Hepatocyte (in vitro differentiated cells): ENCODE measurements at regions not wholly inside any gene's neighbourhood (a gene's known extent, or its start where the extent isn't known, plus 50 kb on each side); places are given as distances from the start of the nearest gene placed in this dataset.

ENCODE experiments used
- DNase-seq: peaks from one replicate; pipeline ENCODE4 v3.0.0-alpha.2; 2016; ENCODE audit warnings: low spot score
- H2AFZ ChIP-seq: fragments of 200-600 bp; sonication (generic); 2 replicates; pipeline ENCODE4 v1.6.0; 2016; ENCODE audit warnings: antibody characterized with exemption, mild to moderate bottlenecking
- H3K27ac ChIP-seq: fragments of 200-600 bp; sonication (generic); 2 replicates; pipeline ENCODE4 v1.5.1; 2016; ENCODE audit warnings: mild to moderate bottlenecking
- H3K27me3 ChIP-seq: fragments of 200-600 bp; sonication (generic); 2 replicates; pipeline ENCODE4 v1.6.1; 2016
- H3K36me3 ChIP-seq: fragments of 200-600 bp; sonication (generic); replicated peaks from 2 replicates; pipeline ENCODE4 v1.5.1; 2016; ENCODE audit warnings: low read depth; ENCODE audit not compliant: insufficient read depth
- H3K4me1 ChIP-seq: fragments of 200-600 bp; sonication (generic); 2 replicates; pipeline ENCODE4 v1.5.1; 2016; ENCODE audit warnings: mild to moderate bottlenecking, moderate library complexity; ENCODE audit not compliant: insufficient read depth
- H3K4me2 ChIP-seq: fragments of 200-600 bp; sonication (generic); 2 replicates; pipeline ENCODE4 v1.6.0; 2016
- H3K4me3 ChIP-seq: fragments of 200-600 bp; sonication (generic); 2 replicates; pipeline ENCODE4 v1.5.1; 2016; ENCODE audit warnings: mild to moderate bottlenecking
- H3K79me2 ChIP-seq: fragments of 200-600 bp; sonication (generic); 2 replicates; pipeline ENCODE4 v1.6.0; 2017; ENCODE audit warnings: mild to moderate bottlenecking
- H3K9me2 ChIP-seq: fragments of 200-600 bp; sonication (generic); replicated peaks from 2 replicates; pipeline ENCODE4 v1.6.0; 2017; ENCODE audit warnings: mild to moderate bottlenecking; ENCODE audit not compliant: insufficient read depth
- H3K9me3 ChIP-seq: fragments of 200-600 bp; sonication (generic); 2 replicates; pipeline ENCODE4 v1.5.1; 2016; ENCODE audit warnings: low read depth, mild to moderate bottlenecking
- H4K20me1 ChIP-seq: fragments of 200-600 bp; sonication (generic); 2 replicates; pipeline ENCODE4 v1.6.0; 2016; ENCODE audit warnings: mild to moderate bottlenecking; ENCODE audit not compliant: insufficient read depth, poor library complexity, severe bottlenecking
- CTCF ChIP-seq: fragments of 200-600 bp; sonication (generic); IDR thresholded peaks from 2 replicates; pipeline ENCODE4 v1.5.1; 2016; ENCODE audit warnings: antibody characterized with exemption, mild to moderate bottlenecking; ENCODE audit not compliant: poor library complexity
- EZH2 ChIP-seq: fragments of 200-600 bp; sonication (generic); IDR thresholded peaks from 2 replicates; pipeline ENCODE4 v1.6.1; 2016; ENCODE audit warnings: antibody characterized with exemption, mild to moderate bottlenecking, borderline replicate concordance
- EZH2phosphoT487 ChIP-seq: fragments of 200-600 bp; sonication (generic); IDR thresholded peaks from one replicate; pipeline ENCODE4 v1.6.1; 2018; ENCODE audit warnings: antibody characterized with exemption, mild to moderate bottlenecking, low read depth, moderate library complexity; ENCODE audit not compliant: unreplicated experiment, severe bottlenecking
- WGBS: methylation state at CpG from one replicate; pipeline ENCODE4 v1.1.6; 2016; ENCODE audit warnings: low lambda C conversion rate; ENCODE audit errors: missing lambda C conversion rate; 5-methylcytosine and 5-hydroxymethylcytosine counted together

DNA sequence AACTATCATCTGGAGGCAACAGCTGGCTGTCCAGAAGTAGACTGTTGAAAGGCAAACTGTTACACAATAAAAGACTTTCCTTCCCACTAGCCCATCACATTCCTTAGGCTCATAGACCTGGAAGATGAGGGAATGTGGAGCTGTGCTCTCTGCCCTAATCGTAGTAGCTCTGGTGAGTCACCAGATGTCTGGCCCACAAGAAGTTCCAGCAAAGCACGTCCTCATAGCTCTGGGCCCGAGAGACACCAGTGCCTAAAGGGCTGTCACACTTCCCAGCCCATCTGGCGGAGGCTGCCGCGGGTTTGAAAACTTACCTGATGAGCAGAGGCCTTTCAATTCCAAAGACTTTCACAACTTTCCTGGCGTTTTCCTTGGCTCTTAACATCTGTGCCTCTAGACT is 81.7 kb upstream of the STOX2 start:
- no peaks in the 10 kb centered on the region for H3K36me3 ChIP-seq
- peak overlapping the region; percentile 76 for H3K27ac ChIP-seq
- H3K79me2 ChIP-seq = no peaks in the 10 kb centered on the region
- DNase-seq = peak; percentile 75
- H3K4me3 ChIP-seq = no peak overlapping the region
- H4K20me1 ChIP-seq = no peaks in the 10 kb centered on the region
- H2AFZ ChIP-seq = no peak overlapping the region
- WGBS = 33% methylated on average over 7 of the region's 7 CpGs
- no peaks in the 10 kb centered on the region for H3K9me2 ChIP-seq
- H3K4me1 ChIP-seq = peaks cover 9% of the 10 kb centered on the region
- H3K27me3 ChIP-seq = no peaks in the 10 kb centered on the region
- TF ChIP-seq EZH2phosphoT487 (no peak), EZH2 (no peak), CTCF (no peak)
- no peaks in the 10 kb centered on the region for H3K9me3 ChIP-seq
- H3K4me2 ChIP-seq = peak overlapping the region; percentile 22

DNA sequence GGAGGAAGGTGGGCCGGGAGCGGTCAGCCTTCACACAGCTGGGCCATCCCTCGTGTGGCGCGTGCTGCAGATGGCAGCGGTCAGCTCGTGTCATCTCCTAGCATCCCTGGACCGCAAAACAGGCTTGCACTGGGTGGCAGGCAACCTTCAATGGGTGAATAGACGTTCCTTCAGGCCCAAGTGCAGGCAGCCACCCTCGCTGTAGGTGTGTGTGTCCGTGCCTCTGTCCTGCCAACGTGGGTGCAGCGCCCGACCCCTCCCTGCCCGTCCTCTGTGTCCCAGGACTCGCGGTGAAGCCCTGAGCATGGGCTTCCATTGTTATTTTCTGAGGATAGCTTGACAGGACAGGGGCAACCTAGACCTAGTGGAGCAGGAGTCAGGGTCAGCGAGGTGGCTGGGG is 79.8 kb upstream of the STOX2 start:
- no peak overlapping the region for H2AFZ ChIP-seq
- H3K27ac ChIP-seq = no peak overlapping the region

DNA sequence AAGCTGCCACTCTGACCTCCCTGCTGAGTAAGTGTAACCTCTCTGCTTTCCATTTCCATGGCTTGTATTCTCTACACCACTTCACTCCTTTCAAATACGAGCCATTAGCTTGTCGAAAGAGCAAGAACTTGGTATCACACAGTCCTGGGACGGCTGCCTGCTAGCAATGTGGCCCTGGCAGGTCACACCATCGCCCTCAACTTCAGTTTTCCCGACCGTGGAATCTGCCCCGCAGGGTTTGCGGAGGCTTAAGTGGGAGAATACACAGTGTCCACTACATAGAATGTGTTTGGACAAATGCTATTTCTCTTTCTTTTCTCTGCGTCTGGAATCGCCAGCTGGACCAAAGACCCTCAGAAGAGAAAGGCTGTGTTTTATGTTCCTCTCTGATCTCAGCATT is 78.6 kb upstream of the STOX2 start:
- H3K27ac ChIP-seq = no peak overlapping the region
- H3K36me3 ChIP-seq = no peaks in the 10 kb centered on the region
- H3K9me3 ChIP-seq = no peaks in the 10 kb centered on the region
- H2AFZ ChIP-seq = no peak overlapping the region
- no peaks in the 10 kb centered on the region for H4K20me1 ChIP-seq
- no peak overlapping the region for H3K4me3 ChIP-seq
- 90% methylated on average over 10 of the region's 10 CpGs for WGBS
- DNase-seq = no peak
- TF ChIP-seq EZH2 = no peak
- no peak for TF ChIP-seq EZH2phosphoT487
- TF ChIP-seq CTCF = no peak
- H3K79me2 ChIP-seq = no peaks in the 10 kb centered on the region
- no peaks in the 10 kb centered on the region for H3K27me3 ChIP-seq
- H3K4me1 ChIP-seq = peaks cover 9% of the 10 kb centered on the region
- H3K4me2 ChIP-seq = no peak overlapping the region
- no peaks in the 10 kb centered on the region for H3K9me2 ChIP-seq

More for the DNA sequence above, 79.8 kb upstream of the STOX2 start:
- no peaks in the 10 kb centered on the region for H4K20me1 ChIP-seq
- H3K4me2 ChIP-seq = no peak overlapping the region
- H3K79me2 ChIP-seq = no peaks in the 10 kb centered on the region
- no peaks in the 10 kb centered on the region for H3K36me3 ChIP-seq
- no peak overlapping the region for H3K4me3 ChIP-seq
- WGBS = 97% methylated on average over 18 of the region's 18 CpGs
- H3K9me3 ChIP-seq = no peaks in the 10 kb centered on the region
- TF ChIP-seq EZH2phosphoT487 (no peak), EZH2 (no peak), CTCF (no peak)
- H3K9me2 ChIP-seq = no peaks in the 10 kb centered on the region
- no peak for DNase-seq
- H3K27me3 ChIP-seq = no peaks in the 10 kb centered on the region
- peaks cover 9% of the 10 kb centered on the region for H3K4me1 ChIP-seq

- H3K79me2 ChIP-seq = no peaks in the 10 kb centered on the region
- no peak for DNase-seq
- no peaks in the 10 kb centered on the region for H4K20me1 ChIP-seq
- 81% methylated on average over 6 of the region's 6 CpGs for WGBS
- H3K9me2 ChIP-seq = no peaks in the 10 kb centered on the region
- no peaks in the 10 kb centered on the region for H3K27me3 ChIP-seq
- H3K4me2 ChIP-seq = no peak overlapping the region
- H2AFZ ChIP-seq = no peak overlapping the region
- H3K4me1 ChIP-seq = peaks cover 7% of the 10 kb centered on the region
- TF ChIP-seq EZH2phosphoT487 (no peak), EZH2 (no peak), CTCF (no peak)
- H3K9me3 ChIP-seq = no peaks in the 10 kb centered on the region
- H3K36me3 ChIP-seq = no peaks in the 10 kb centered on the region
- no peak overlapping the region for H3K27ac ChIP-seq
- no peak overlapping the region for H3K4me3 ChIP-seq
These were observed 77.0 kb upstream of the STOX2 start for GRCh38 chr4:183828125-183828524.
